ENCODE measurements at regions not wholly inside any gene's neighbourhood (a gene's known extent, or its start where the extent isn't known, plus 50 kb on each side); places are given as distances from the start of the nearest gene placed in this dataset.

DNA sequence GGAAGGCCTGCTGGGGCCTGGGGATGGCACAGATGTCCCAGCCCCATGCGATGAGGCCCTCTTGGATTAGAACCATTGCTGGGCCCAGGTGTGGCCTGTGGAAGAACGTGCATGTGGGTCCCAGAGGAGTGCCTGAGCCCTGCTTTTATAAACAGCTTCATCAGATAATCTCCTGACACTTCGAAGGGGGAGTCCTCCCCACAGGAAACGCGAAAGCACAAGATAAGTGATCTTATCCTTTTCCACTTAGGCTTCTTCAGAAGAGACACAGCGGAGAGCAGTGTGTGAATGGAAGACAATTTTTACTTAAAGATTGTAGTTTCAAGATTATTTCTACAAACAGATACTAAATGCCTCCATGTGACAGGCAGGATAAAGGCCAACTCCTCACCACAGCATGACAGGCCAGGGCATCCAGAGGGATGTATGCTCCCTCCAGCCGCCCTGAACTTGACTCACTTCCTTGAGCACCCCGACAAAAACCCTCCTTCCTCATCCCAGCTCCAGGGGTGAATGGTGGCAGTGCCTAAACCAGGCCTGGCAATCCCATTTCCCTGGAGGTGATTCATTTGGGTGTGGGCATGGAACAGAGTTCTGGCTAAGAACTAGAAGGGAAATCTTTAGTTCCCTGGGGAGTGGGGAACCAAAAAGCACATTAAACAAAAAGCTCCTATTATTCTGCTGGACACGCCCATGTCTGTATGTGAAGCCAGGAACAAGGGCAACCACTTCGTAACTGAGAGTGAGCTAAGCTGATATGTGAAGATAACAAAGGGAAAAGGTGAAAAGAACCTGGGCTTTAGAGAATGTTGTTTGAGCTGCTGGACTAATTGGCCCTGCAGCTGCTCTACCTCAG lies 56.2 kb upstream of the TMEM163 start:
- no peaks in the 10 kb centered on the region for H3K9me3 ChIP-seq
- H3K36me3 ChIP-seq = no peaks in the 10 kb centered on the region
- H3K27me3 ChIP-seq (replicated peaks; ENCODE audit: insufficient read depth) = no peaks in the 10 kb centered on the region
- no peak overlapping the region for H3K27ac ChIP-seq
- DNase-seq (ENCODE audit: low spot score) (no peak), ATAC-seq (ENCODE audit: insufficient number of reproducible peaks, low FRiP score, low read depth) (no peak)
- H3K4me3 ChIP-seq = no peak overlapping the region
- no peaks in the 10 kb centered on the region for H3K4me1 ChIP-seq (ENCODE audit: control insufficient read depth in 1 of 2, low read depth in 2 of 2)
- TF ChIP-seq, protein P1, sequence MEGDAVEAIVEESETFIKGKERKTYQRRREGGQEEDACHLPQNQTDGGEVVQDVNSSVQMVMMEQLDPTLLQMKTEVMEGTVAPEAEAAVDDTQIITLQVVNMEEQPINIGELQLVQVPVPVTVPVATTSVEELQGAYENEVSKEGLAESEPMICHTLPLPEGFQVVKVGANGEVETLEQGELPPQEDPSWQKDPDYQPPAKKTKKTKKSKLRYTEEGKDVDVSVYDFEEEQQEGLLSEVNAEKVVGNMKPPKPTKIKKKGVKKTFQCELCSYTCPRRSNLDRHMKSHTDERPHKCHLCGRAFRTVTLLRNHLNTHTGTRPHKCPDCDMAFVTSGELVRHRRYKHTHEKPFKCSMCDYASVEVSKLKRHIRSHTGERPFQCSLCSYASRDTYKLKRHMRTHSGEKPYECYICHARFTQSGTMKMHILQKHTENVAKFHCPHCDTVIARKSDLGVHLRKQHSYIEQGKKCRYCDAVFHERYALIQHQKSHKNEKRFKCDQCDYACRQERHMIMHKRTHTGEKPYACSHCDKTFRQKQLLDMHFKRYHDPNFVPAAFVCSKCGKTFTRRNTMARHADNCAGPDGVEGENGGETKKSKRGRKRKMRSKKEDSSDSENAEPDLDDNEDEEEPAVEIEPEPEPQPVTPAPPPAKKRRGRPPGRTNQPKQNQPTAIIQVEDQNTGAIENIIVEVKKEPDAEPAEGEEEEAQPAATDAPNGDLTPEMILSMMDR (IDR thresholded peaks at IDR 0.05) = no peak

DNA sequence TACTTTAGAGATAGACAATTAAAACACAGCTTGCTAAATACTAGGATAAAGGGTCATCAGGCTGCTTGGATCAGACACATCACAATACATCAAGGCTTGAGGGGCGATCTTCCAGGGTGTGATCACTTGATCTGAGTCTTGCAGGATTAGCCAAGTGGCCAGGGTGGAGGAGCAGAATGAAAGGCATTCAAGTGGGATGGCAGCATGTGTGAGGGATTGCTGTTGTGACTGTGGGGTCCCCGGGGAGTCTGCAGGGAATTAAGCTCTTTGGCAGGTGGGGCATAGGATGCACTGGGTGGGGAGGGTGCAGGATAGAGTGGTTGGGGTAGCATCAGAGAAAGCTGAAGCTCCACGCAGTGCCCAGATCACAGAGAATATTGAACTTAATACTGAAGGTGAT lies 58.0 kb upstream of the TMEM163 start:
- TF ChIP-seq, protein P1 (IDR thresholded peaks at IDR 0.05) = no peak
- no peak overlapping the region for H3K27ac ChIP-seq
- H3K27me3 ChIP-seq (replicated peaks; ENCODE audit: insufficient read depth) = no peaks in the 10 kb centered on the region
- DNase-seq (ENCODE audit: low spot score) (no peak), ATAC-seq (ENCODE audit: insufficient number of reproducible peaks, low FRiP score, low read depth) (no peak)
- H3K4me1 ChIP-seq (ENCODE audit: control insufficient read depth in 1 of 2, low read depth in 2 of 2) = no peaks in the 10 kb centered on the region
- no peaks in the 10 kb centered on the region for H3K9me3 ChIP-seq
- no peak overlapping the region for H3K4me3 ChIP-seq
- no peaks in the 10 kb centered on the region for H3K36me3 ChIP-seq

DNA sequence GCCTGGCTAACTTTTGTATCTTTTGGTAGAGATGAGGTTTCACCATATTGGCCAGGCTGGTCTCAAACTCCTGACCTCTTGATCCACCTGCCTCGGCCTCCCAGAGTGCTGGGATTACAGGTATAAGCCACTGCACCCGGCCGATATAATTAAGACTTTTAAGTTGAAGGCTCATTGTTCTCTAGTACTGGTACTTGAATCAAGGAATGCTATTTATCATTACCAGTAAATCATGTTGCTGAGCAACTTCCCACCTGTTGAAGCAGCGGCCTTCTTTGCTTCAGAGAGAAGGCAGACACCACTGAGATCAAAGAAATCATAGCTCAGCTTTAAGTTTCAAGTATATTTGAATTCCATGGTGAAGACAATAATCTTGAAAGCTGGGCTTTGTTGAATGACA lies 58.8 kb upstream of the TMEM163 start:
- Histone ChIP-seq H3K4me1 (ENCODE audit: control insufficient read depth in 1 of 2, low read depth in 2 of 2) (no peaks in the 10 kb centered on the region), H3K27me3 (replicated peaks; ENCODE audit: insufficient read depth) (no peaks in the 10 kb centered on the region), H3K9me3 (no peaks in the 10 kb centered on the region), H3K4me3 (no peak overlapping the region), H3K27ac (no peak overlapping the region), H3K36me3 (no peaks in the 10 kb centered on the region)
- TF ChIP-seq, protein P1 (IDR thresholded peaks at IDR 0.05) = no peak
- DNase-seq (ENCODE audit: low spot score) = no peak
- no peak for ATAC-seq (ENCODE audit: insufficient number of reproducible peaks, low FRiP score, low read depth)

DNA sequence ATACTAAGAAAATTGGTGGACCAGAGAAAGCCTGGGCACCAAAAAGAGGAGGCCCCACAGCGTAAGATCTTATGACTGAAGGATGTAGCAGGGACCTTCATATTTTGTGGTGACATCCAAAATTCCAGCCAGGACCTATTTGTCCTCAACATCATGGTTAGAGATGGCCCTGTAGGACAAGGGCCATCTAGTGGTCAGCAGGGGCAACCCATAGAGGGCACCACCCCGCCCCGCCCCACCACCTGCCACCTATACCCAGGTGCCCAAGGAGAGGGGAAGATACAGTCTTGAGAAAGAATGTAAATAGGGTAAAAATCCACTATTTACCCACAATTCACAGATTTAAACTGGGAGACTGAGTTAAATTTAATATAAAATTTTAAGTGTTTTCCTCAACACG lies 59.6 kb upstream of the TMEM163 start:
- Histone ChIP-seq H3K36me3 (no peaks in the 10 kb centered on the region), H3K27me3 (replicated peaks; ENCODE audit: insufficient read depth) (no peaks in the 10 kb centered on the region), H3K27ac (no peak overlapping the region), H3K4me3 (no peak overlapping the region), H3K4me1 (ENCODE audit: control insufficient read depth in 1 of 2, low read depth in 2 of 2) (no peaks in the 10 kb centered on the region), H3K9me3 (no peaks in the 10 kb centered on the region)
- DNase-seq (ENCODE audit: low spot score) (no peak), ATAC-seq (ENCODE audit: insufficient number of reproducible peaks, low FRiP score, low read depth) (no peak)
- TF ChIP-seq, protein P1 (IDR thresholded peaks at IDR 0.05) = no peak

DNA sequence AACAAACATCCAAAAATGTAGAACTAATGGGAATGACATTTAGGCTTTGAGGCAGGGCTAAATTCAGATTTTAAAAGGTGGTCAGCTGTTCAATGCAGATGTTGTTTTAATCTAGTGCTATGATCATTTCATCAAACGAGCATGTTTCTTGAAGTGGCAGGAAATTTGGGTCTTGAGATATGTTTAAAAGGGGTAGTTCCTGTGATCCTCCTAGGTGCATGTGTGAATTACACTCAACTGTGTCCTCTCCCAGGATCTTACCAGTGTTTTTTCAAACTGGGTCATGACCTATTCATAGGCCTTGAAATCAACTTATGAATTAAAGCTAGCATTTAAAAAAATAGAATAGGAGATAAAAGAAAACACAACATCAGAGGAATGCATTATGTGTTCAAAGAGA lies 57.4 kb upstream of the ACMSD start:
- H3K27me3 ChIP-seq (replicated peaks; ENCODE audit: insufficient read depth) = no peaks in the 10 kb centered on the region
- no peak overlapping the region for H3K4me3 ChIP-seq
- no peaks in the 10 kb centered on the region for H3K4me1 ChIP-seq (ENCODE audit: control insufficient read depth in 1 of 2, low read depth in 2 of 2)
- TF ChIP-seq, protein P1 (IDR thresholded peaks at IDR 0.05) = no peak
- H3K36me3 ChIP-seq = no peaks in the 10 kb centered on the region
- DNase-seq (ENCODE audit: low spot score) (no peak), ATAC-seq (ENCODE audit: insufficient number of reproducible peaks, low FRiP score, low read depth) (no peak)
- no peaks in the 10 kb centered on the region for H3K9me3 ChIP-seq
- no peak overlapping the region for H3K27ac ChIP-seq
